SU-DHL-6 (cell line): ENCODE measurements at regions not wholly inside any gene's neighbourhood (a gene's known extent, or its start where the extent isn't known, plus 50 kb on each side); places are given as distances from the start of the nearest gene placed in this dataset.
A peak's percentile ranks its signal among the peaks of the same experiment; 100 is the strongest.

ENCODE experiments used
- H2AFZ ChIP-seq: fragments of 200-600 bp; sonication (generic); 2 replicates; pipeline ENCODE4 v1.6.1; 2014; ENCODE audit warnings: low read depth, mild to moderate bottlenecking, moderate library complexity, mixed read lengths, antibody characterized with exemption, low read length; ENCODE audit not compliant: severe bottlenecking
- H3F3A ChIP-seq: fragments of 200-600 bp; shearing (Covaris generic); 2 replicates; pipeline ENCODE4 v1.6.0; 2016; ENCODE audit warnings: antibody characterized with exemption, mild to moderate bottlenecking; ENCODE audit not compliant: insufficient read depth
- H3K27ac ChIP-seq: fragments of 200-600 bp; sonication (generic); 2 replicates; pipeline ENCODE4 v1.5.1; 2016; ENCODE audit warnings: low read depth, mild to moderate bottlenecking, low read length, moderate library complexity, mixed read lengths
- H3K27me3 ChIP-seq: fragments of 200-600 bp; sonication (generic), shearing (Covaris generic); 2 replicates; pipeline ENCODE4 v1.6.0; 2014; ENCODE audit warnings: mild to moderate bottlenecking, low read length
- H3K36me3 ChIP-seq: fragments of 200-600 bp; sonication (generic); 2 replicates; pipeline ENCODE4 v1.6.1; 2014; ENCODE audit warnings: mild to moderate bottlenecking, low read length, mixed read lengths
- H3K4me2 ChIP-seq: fragments of 300-600, 200-600 bp; shearing (Covaris generic), sonication (generic); 2 replicates; pipeline ENCODE4 v1.6.0; 2014; ENCODE audit warnings: low read length, low read depth, mild to moderate bottlenecking; ENCODE audit not compliant: poor library complexity, severe bottlenecking
- H3K4me3 ChIP-seq: fragments of 200-600 bp; sonication (generic); 2 replicates; pipeline ENCODE4 v1.5.1; 2014; ENCODE audit warnings: antibody characterized with exemption, low read length, mild to moderate bottlenecking, mixed read lengths; ENCODE audit not compliant: insufficient read depth, poor library complexity, severe bottlenecking
- H3K79me2 ChIP-seq: fragments of 200-600 bp; sonication (generic); 2 replicates; pipeline ENCODE4 v1.6.1; 2014; ENCODE audit warnings: mild to moderate bottlenecking, low read length, moderate library complexity; ENCODE audit not compliant: insufficient read depth
- H3K9ac ChIP-seq: fragments of 200-600 bp; sonication (generic); 2 replicates; pipeline ENCODE4 v1.7.0; 2014; ENCODE audit warnings: mild to moderate bottlenecking, low read length
- H3K9me2 ChIP-seq: fragments of 200-600 bp; sonication (generic); replicated peaks from 2 replicates; pipeline ENCODE4 v1.6.1; 2014; ENCODE audit warnings: low read length; ENCODE audit not compliant: insufficient read depth
- H3K9me3 ChIP-seq: fragments of 200-600 bp; sonication (generic); 2 replicates; pipeline ENCODE4 v1.6.1; 2014; ENCODE audit warnings: low read length, mixed read lengths; ENCODE audit not compliant: insufficient read depth
- H4K20me1 ChIP-seq: fragments of 200-600 bp; sonication (generic); 2 replicates; pipeline ENCODE4 v1.6.1; 2014; ENCODE audit warnings: low read depth, mild to moderate bottlenecking, antibody characterized with exemption, low read length, moderate library complexity, mixed read lengths
- EZH2phosphoT487 ChIP-seq: fragments of 200-600 bp; sonication (generic), shearing (Covaris generic); conservative IDR thresholded peaks from 2 replicates; pipeline ENCODE4 v1.6.1; 2018; ENCODE audit warnings: mild to moderate bottlenecking, antibody characterized with exemption, low read length, moderate library complexity, mixed read lengths
- TF ChIP-seq, protein P1 (sequence below): fragments of 200-600 bp; sonication (generic); IDR thresholded peaks from one replicate; pipeline ENCODE4 v1.5.1; 2017; ENCODE audit warnings: antibody characterized with exemption, mild to moderate bottlenecking, low read length, moderate library complexity; ENCODE audit not compliant: insufficient read depth, poor library complexity, severe bottlenecking

- Histone ChIP-seq H3K27me3 (no peaks in the 10 kb centered on the region), H3K4me3 (no peak overlapping the region), H3K36me3 (no peaks in the 10 kb centered on the region), H3K9me2 (no peaks in the 10 kb centered on the region), H3K9ac (no peak overlapping the region), H3K9me3 (no peaks in the 10 kb centered on the region), H3K4me2 (no peak overlapping the region), H3F3A (peaks cover 28% of the 10 kb centered on the region), H2AFZ (no peak overlapping the region), H3K27ac (peak overlapping the region; percentile 43), H3K79me2 (no peaks in the 10 kb centered on the region), H4K20me1 (no peaks in the 10 kb centered on the region)
- no peak for TF ChIP-seq EZH2phosphoT487
- TF ChIP-seq, protein P1, sequence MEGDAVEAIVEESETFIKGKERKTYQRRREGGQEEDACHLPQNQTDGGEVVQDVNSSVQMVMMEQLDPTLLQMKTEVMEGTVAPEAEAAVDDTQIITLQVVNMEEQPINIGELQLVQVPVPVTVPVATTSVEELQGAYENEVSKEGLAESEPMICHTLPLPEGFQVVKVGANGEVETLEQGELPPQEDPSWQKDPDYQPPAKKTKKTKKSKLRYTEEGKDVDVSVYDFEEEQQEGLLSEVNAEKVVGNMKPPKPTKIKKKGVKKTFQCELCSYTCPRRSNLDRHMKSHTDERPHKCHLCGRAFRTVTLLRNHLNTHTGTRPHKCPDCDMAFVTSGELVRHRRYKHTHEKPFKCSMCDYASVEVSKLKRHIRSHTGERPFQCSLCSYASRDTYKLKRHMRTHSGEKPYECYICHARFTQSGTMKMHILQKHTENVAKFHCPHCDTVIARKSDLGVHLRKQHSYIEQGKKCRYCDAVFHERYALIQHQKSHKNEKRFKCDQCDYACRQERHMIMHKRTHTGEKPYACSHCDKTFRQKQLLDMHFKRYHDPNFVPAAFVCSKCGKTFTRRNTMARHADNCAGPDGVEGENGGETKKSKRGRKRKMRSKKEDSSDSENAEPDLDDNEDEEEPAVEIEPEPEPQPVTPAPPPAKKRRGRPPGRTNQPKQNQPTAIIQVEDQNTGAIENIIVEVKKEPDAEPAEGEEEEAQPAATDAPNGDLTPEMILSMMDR, result no peak
These were observed 124.2 kb upstream of the CXCR4 start for GRCh38 chr2:136242100-136242499.

DNA sequence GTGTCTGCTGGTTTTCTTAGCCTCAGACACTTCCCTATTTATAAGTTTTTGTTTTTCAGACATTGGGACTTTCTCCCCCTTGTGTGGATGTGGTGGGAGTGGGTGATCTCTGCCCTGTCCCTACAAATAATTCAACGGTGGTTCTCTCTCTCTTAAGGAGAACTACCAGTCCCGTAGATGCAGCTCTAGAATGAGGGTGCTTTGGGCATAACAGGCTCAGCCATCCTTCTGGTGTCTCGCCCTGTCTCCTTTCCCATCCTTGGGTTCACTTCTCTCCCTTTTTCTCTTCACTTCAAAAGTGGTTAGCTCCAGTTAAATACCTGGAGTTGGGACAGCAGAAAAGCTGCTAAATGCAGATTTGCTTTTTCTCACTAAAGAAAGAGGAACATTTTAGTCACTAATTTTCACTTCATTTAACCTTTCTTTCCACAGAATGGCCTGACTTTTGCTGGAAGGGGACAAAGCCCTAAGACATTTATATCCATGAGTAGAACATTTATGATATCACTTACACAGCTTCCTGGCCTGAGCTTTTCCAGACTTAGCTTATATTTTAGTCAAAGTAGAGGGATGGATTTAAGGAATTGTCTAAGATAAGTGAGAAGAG, 121.2 kb upstream of the CXCR4 start:
- Histone ChIP-seq H3K27me3 (no peaks in the 10 kb centered on the region), H3K4me2 (peak overlapping the region; percentile 98), H3F3A (peaks cover 21% of the 10 kb centered on the region), H3K9me3 (no peaks in the 10 kb centered on the region), H3K9ac (peak overlapping the region; percentile 66), H3K9me2 (no peaks in the 10 kb centered on the region), H3K27ac (peak overlapping the region; percentile 100), H3K79me2 (no peaks in the 10 kb centered on the region), H3K4me3 (peak overlapping the region; percentile 29), H4K20me1 (no peaks in the 10 kb centered on the region), H3K36me3 (no peaks in the 10 kb centered on the region), H2AFZ (no peak overlapping the region)
- TF ChIP-seq, protein P1, result no peak
- no peak for TF ChIP-seq EZH2phosphoT487

GRCh38 chr2:136238286-136239078, 120.5 kb upstream of the CXCR4 start:
- peak overlapping the region; percentile 60 for H3K9ac ChIP-seq
- peak overlapping the region; percentile 98 for H3K4me2 ChIP-seq
- peak overlapping the region; percentile 21 for H3K4me3 ChIP-seq
- H3K27ac ChIP-seq, result peak overlapping the region; percentile 100
- peaks cover 21% of the 10 kb centered on the region for H3F3A ChIP-seq
- no peaks in the 10 kb centered on the region for H3K9me3 ChIP-seq
- peak overlapping the region; percentile 4 for H2AFZ ChIP-seq
- H4K20me1 ChIP-seq, result no peaks in the 10 kb centered on the region
- no peak for TF ChIP-seq EZH2phosphoT487
- TF ChIP-seq, protein P1, result no peak
- H3K36me3 ChIP-seq, result no peaks in the 10 kb centered on the region
- H3K9me2 ChIP-seq, result no peaks in the 10 kb centered on the region
- no peaks in the 10 kb centered on the region for H3K79me2 ChIP-seq
- no peaks in the 10 kb centered on the region for H3K27me3 ChIP-seq
